Upper lobe of left lung (tissue), 6 donors: ENCODE measurements at regions not wholly inside any gene's neighbourhood (a gene's known extent, or its start where the extent isn't known, plus 50 kb on each side); places are given as distances from the start of the nearest gene placed in this dataset.

ENCODE experiments used
- ATAC-seq, 2 donors: fragments of 200-7000 bp; cut with Tn5 transposase; one replicate each; pipeline ENCODE4 v1.9.1; 2022; ENCODE audit warnings: mild to moderate bottlenecking in 2 of 2, moderate library complexity in 2 of 2; ENCODE audit not compliant: low FRiP score in 2 of 2
- DNase-seq, 2 donors: peaks; one replicate each; pipeline ENCODE4 v3.0.0-alpha.2; 2019 to 2020
- H3K27ac ChIP-seq, 4 donors: fragments of 200-600 bp; sonication (generic); one replicate each; pipeline ENCODE4 v1.5.1; 2016 to 2019
- H3K27me3 ChIP-seq, 4 donors: fragments of 200-600 bp; sonication (generic); one replicate each; pipeline ENCODE4 v1.5.1; 2017 to 2019
- H3K36me3 ChIP-seq, 4 donors: fragments of 200-600 bp; sonication (generic); one replicate each; pipeline ENCODE4 v1.5.1; 2016 to 2019
- H3K4me1 ChIP-seq, 4 donors: fragments of 200-600 bp; sonication (generic); one replicate each; pipeline ENCODE4 v1.5.1; 2018 to 2019
- H3K4me3 ChIP-seq, 4 donors: fragments of 200-600 bp; sonication (generic); one replicate each; pipeline ENCODE4 v1.5.1; 2017 to 2019; ENCODE audit warnings: mild to moderate bottlenecking in 2 of 4, moderate library complexity in 1 of 4
- H3K9me3 ChIP-seq, 4 donors: fragments of 200-600 bp; sonication (generic); one replicate each; pipeline ENCODE4 v1.5.1; 2018 to 2019
- CTCF ChIP-seq, 6 experiments: fragments of 450-650 bp in 4 of 6; fragments of 200-600 bp in 2 of 6; sonication (generic) in 2 of 6; IDR thresholded peaks; one replicate each; pipeline ENCODE4 v1.5.1; 2016 to 2019; ENCODE audit warnings: antibody characterized with exemption in 6 of 6
- EP300 ChIP-seq, 4 donors: sonication (generic); formaldehyde crosslinking; IDR thresholded peaks; one replicate each; pipeline ENCODE4 v1.5.1; 2017; ENCODE audit warnings: antibody characterized with exemption in 4 of 4, control low read depth in 2 of 4
- POLR2A ChIP-seq, 4 donors: fragments of 450-650 bp; IDR thresholded peaks; one replicate each; pipeline ENCODE4 v1.5.1; 2016 to 2017; ENCODE audit warnings: antibody characterized with exemption in 4 of 4, mild to moderate bottlenecking in 2 of 4
- POLR2AphosphoS5 ChIP-seq, 2 donors: sonication (generic); formaldehyde crosslinking; IDR thresholded peaks; one replicate each; pipeline ENCODE4 v1.5.1; 2017; ENCODE audit warnings: antibody characterized with exemption in 2 of 2
- WGBS, 2 donors: methylation state at CpG; one replicate each; pipeline ENCODE4 v1.1.5; 2017 to 2018; 5-methylcytosine and 5-hydroxymethylcytosine counted together
- donor health status: DM: no; HTN: no; CAD: no; lungs with moderate emphysema.
- donor health status: DM: no; HTN: yes; CAD: no; lungs with severe emphysema.

GRCh38 chr4:81971637-81972381 lies 402.0 kb downstream of the HNRNPD start:
- WGBS, 2 donors: 76 to 79% methylated on average over 4 of the region's 4 CpGs
- Histone ChIP-seq H3K4me3 (no peak overlapping the region), H3K27me3 (no peaks in the 10 kb centered on the region), H3K27ac (no peak overlapping the region), H3K36me3 (no peaks in the 10 kb centered on the region), H3K4me1 (no peaks in the 10 kb centered on the region), H3K9me3 (no peaks in the 10 kb centered on the region)
- no peak for ATAC-seq
- no peak for TF ChIP-seq CTCF (IDR thresholded peaks at IDR 0.05)
- TF ChIP-seq POLR2A (IDR thresholded peaks at IDR 0.05): no peak
- TF ChIP-seq POLR2AphosphoS5 (IDR thresholded peaks at IDR 0.05): no peak
- TF ChIP-seq EP300 (IDR thresholded peaks at IDR 0.05): no peak
- DNase-seq: no peak

GRCh38 chr4:81971061-81971460 lies 402.7 kb downstream of the HNRNPD start:
- no peak for DNase-seq

GRCh38 chr4:81970454-81970853 lies 403.3 kb downstream of the HNRNPD start:
- no peak for DNase-seq
- Histone ChIP-seq H3K4me3 (no peak overlapping the region), H3K27ac (no peak overlapping the region), H3K36me3 (no peaks in the 10 kb centered on the region), H3K4me1 (no peaks in the 10 kb centered on the region), H3K9me3 (no peaks in the 10 kb centered on the region), H3K27me3 (no peaks in the 10 kb centered on the region)
- TF ChIP-seq CTCF (IDR thresholded peaks at IDR 0.05) (no peak), POLR2A (IDR thresholded peaks at IDR 0.05) (no peak), POLR2AphosphoS5 (IDR thresholded peaks at IDR 0.05) (no peak), EP300 (IDR thresholded peaks at IDR 0.05) (no peak)
- no peak for ATAC-seq
- WGBS, 2 donors: 97 to 100% methylated on average over 1 of the region's 1 CpG

More at GRCh38 chr4:81971061-81971460, 402.7 kb downstream of the HNRNPD start:
- H3K27ac ChIP-seq: no peak overlapping the region
- 91 to 94% methylated on average over 1 of the region's 1 CpG for WGBS, 2 donors
- ATAC-seq: no peak
- H3K9me3 ChIP-seq: no peaks in the 10 kb centered on the region
- TF ChIP-seq EP300 (IDR thresholded peaks at IDR 0.05): no peak
- no peak for TF ChIP-seq CTCF (IDR thresholded peaks at IDR 0.05)
- no peak for TF ChIP-seq POLR2AphosphoS5 (IDR thresholded peaks at IDR 0.05)
- no peak for TF ChIP-seq POLR2A (IDR thresholded peaks at IDR 0.05)
- H3K36me3 ChIP-seq: no peaks in the 10 kb centered on the region
- H3K4me3 ChIP-seq: no peak overlapping the region
- H3K4me1 ChIP-seq: no peaks in the 10 kb centered on the region
- no peaks in the 10 kb centered on the region for H3K27me3 ChIP-seq

- Histone ChIP-seq H3K9me3 (no peaks in the 10 kb centered on the region), H3K4me1 (no peaks in the 10 kb centered on the region), H3K27ac (no peak overlapping the region), H3K36me3 (no peaks in the 10 kb centered on the region), H3K4me3 (no peak overlapping the region), H3K27me3 (no peaks in the 10 kb centered on the region)
- 40 to 81% methylated on average over 2 of the region's 2 CpGs for WGBS, 2 donors
- DNase-seq: no peak
- no peak for TF ChIP-seq POLR2AphosphoS5 (IDR thresholded peaks at IDR 0.05)
- TF ChIP-seq CTCF (IDR thresholded peaks at IDR 0.05): no peak
- TF ChIP-seq EP300 (IDR thresholded peaks at IDR 0.05): no peak
- no peak for TF ChIP-seq POLR2A (IDR thresholded peaks at IDR 0.05)
- no peak for ATAC-seq
Measured at GRCh38 chr4:81966676-81967075, 407.1 kb downstream of the HNRNPD start.

- H3K36me3 ChIP-seq: no peaks in the 10 kb centered on the region
- no peak overlapping the region for H3K4me3 ChIP-seq
- H3K4me1 ChIP-seq: no peaks in the 10 kb centered on the region
- no peak overlapping the region for H3K27ac ChIP-seq
- DNase-seq (no peak), ATAC-seq (no peak)
- TF ChIP-seq EP300 (IDR thresholded peaks at IDR 0.05) (no peak), POLR2A (IDR thresholded peaks at IDR 0.05) (no peak), POLR2AphosphoS5 (IDR thresholded peaks at IDR 0.05) (no peak), CTCF (IDR thresholded peaks at IDR 0.05) (no peak)
- 71 to 77% methylated on average over 5 of the region's 5 CpGs for WGBS, 2 donors
- no peaks in the 10 kb centered on the region for H3K9me3 ChIP-seq
- H3K27me3 ChIP-seq: no peaks in the 10 kb centered on the region
Measured at GRCh38 chr4:81965911-81966310, 407.9 kb downstream of the HNRNPD start.
